Stimulated activated CD4-positive, alpha-beta T cell treated with anti-CD3 and anti-CD28 coated beads, Interleukin-2, amount 100 ng/mL, for 24 hours (primary cell): ENCODE measurements at regions not wholly inside any gene's neighbourhood (a gene's known extent, or its start where the extent isn't known, plus 50 kb on each side); places are given as distances from the start of the nearest gene placed in this dataset.
"Not testable (repeated sequence)": the region's sequence is repeated elsewhere in the genome, so short reads cannot be mapped to it uniquely, and the experiment has no call there.

ENCODE experiments used
- DNase-seq, 2 donors: peaks; one replicate each; pipeline ENCODE4 v3.0.0-alpha.2; 2020

DNA sequence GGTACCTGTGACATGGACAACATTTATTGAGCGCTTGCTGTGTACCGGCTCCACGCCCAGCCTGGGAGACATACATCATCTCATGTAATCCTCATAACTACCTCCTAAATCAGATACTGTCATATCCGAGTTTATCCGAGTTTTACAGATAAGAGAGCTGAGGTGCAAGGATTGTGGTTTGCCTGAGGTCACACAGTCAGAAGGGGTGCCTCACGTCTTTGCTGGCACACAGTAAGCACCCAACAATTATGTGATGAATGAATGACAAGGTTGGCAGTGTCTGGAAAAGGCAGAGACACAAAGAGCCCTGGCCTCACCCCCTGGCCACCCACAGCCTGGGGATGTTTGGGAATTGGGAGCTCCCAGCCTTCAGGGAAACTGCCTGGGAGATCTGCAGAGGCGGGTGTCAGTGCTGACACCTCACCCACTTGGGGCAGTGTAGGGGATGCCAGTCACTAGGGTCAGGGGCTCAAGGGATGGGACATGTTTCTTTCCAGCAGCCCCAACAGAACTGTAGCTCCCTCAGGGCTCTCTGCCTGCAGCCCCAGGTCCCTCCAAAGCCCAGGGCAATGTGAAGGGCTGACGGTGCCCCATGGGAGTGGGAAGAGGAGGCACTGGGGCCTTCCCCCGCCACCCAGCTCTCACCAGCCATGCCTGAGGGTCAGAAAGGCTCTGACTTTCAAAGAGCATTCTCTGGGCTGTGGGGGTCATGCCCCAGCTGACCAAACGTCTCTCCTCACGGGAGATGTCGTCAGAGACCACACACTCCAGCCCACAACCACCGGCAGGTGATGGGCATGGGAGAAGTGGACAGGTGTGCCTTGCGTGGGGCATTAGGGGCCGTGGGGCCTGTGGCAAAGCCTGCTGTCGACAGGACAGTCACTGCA is 157.5 kb downstream of the ZFP36L2 start:
- DNase-seq: no peak

GRCh38 chr2:43068041-43068533 is 158.3 kb downstream of the ZFP36L2 start:
- DNase-seq: no peak

- no peak for DNase-seq
These were observed 159.0 kb downstream of the ZFP36L2 start for GRCh38 chr2:43067254-43068040.

DNA sequence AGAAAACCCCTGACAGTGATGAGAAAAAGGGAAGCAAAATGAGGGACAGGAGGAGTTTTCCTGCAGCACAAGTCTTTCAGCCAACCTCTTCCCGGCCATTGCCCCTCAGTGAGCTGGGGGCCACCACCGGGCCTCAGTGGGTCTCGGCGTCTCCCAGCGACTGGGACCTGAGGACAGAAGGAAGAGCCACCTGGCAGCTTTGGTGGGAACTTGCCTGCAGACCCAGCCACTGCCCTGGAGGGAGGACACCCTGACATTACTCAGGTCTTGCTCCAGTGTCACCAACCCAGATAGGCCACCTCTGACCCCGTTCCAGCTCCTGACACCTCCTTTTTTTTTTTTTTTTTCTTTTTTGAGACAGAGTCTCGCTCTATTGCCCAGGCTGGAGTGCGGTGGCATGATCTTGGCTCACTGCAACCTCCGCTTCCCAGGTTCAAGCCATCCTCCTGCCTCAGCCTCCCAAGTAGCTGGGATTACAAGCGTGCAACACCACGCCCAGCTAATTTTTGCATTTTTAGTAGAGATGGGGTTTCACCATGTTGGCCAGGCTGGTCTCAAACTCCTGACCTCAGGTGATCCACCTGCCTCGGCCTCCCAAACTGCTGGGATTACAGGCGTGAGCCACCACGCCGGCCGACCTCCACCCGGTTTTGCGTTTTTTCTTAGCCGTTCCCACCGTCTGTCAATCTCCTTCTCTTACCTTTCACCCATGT is 159.7 kb downstream of the ZFP36L2 start:
- DNase-seq: not testable (repeated sequence)

- DNase-seq: no peak
These were observed 160.5 kb downstream of the ZFP36L2 start for GRCh38 chr2:43065871-43066270.

GRCh38 chr2:43065036-43065435 is 161.4 kb downstream of the ZFP36L2 start:
- DNase-seq: no peak

DNA sequence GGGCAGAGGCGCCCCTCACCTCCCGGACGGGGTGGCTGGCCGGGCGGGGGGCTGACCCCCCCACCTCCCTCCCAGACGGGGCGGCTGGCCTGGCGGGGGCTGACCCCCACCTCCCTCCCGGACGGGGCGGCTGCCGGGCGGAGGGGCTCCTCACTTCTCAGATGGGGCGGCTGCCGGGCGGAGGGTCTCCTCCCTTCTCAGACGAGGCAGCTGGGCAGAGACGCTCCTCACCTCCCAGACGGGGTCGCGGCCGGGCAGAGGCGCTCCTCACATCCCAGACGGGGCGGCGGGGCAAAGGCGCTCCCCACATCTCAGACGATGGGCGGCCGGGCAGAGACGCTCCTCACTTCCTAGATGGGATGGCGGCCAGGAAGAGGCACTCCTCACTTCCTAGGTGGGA is 163.3 kb downstream of the ZFP36L2 start:
- not testable (repeated sequence) for DNase-seq

DNA sequence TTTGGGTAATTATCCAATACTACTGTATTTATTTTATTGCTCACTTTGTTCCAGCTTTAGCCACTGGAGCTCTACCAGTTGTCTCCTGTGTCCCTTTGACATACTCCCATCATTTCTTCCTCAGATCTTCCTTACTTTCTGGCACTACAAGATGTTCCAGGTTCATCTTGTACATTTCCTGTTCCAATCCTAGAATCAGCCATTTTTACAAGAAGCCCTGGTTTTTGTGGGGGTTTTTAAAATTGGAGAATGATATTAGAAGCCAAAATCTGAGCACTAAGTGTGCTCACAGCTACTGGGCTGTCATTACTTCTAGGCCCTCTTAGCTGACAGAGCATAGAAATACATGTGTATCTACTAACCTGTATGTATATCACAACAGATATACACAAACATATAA is 164.3 kb downstream of the ZFP36L2 start:
- no peak for DNase-seq

DNA sequence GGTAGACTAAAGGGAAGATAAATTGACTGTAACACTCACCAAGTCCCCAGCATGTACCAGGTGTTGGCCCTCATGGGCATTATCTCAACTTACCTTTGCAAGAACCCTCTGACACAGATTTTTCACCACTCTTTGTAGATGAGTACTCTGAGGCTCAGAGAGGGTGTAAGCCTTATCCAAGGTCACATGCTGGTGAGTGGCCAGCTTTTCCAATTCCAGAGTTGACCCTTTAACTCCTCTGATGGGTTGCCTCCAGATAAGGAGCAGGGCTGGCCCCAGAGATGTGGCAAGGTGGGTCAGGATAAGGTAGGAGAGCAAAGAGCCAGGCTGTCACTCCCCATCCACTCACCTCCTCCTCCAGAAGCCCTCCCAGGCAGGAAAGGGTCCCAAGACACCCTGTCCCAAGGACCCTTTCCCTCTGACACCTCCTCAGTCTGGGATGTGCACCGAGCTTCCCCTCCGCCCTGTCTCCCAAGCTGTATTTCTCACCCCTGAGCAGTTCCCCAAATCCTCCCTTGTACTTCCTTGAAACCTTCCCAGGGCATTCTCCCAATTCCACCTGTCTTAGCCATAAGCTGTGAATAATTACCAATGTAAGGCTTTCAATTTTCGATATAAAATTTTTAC is 165.9 kb downstream of the ZFP36L2 start:
- no peak for DNase-seq

DNA sequence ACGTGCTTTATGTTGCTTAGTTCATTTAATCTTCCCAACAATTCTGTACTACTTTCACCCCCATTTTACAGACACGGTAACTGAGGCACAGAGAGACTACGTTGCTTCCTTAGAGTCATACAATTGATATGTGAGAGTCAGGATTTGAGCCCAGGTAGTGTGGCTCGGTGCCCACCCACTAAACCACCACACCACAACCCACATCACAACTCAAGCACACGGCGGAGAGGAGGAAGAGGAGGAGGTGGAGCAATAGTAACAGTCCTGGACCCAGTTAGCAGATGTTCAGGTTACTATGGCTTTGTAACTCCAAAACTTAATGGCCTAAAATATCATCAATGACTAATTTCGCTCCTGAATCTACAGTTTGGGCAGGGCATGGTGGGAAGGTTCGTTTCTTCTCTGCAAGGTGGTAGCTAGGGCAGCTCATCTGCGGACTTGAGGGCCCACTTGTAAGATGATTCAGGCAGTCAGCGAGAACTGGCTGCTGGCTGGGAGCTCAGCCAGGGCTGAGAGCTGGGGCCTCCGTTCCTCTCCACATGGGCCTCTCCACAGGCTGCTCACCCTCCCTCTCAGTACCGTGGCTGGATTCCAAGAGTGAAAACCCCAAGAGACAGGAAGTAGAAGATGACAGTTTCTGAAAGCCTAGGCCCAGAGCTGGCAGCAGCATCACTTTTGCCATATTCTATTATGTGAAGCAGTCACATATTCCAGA is 167.1 kb downstream of the ZFP36L2 start:
- DNase-seq: peak; percentile 61 to 69

- no peak for DNase-seq
These were observed 167.7 kb downstream of the ZFP36L2 start for GRCh38 chr2:43058726-43059110.

GRCh38 chr2:43057742-43058725 is 168.4 kb downstream of the ZFP36L2 start:
- DNase-seq: no peak

- DNase-seq: no peak
These were observed 169.2 kb downstream of the ZFP36L2 start for GRCh38 chr2:43057026-43057741.

GRCh38 chr2:43055985-43056384 is 170.4 kb downstream of the ZFP36L2 start:
- DNase-seq: no peak

- no peak for DNase-seq
These were observed 171.1 kb downstream of the ZFP36L2 start for GRCh38 chr2:43055086-43055912.

DNA sequence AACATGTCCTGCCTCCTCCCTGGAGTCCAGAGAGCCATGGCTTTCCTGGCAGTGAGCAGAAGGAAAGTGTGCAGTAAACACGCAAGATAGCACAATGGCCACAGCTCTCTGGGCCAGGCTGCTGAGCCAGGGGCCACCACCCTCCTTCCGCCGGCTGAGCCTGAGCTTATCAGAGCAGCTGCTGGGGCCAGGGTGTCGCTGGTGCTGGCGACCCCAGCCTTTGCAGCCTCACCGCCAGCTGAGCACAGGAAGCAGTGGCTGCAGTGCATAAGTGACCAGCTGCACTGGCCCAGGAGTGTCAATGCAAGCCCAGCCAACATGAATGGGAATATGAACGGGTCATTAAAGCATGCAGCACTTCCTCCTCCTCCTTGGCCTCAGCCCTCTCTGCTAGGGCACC is 172.0 kb downstream of the ZFP36L2 start:
- DNase-seq: no peak

- DNase-seq: no peak
These were observed 173.5 kb downstream of the ZFP36L2 start for GRCh38 chr2:43052944-43053306.

DNA sequence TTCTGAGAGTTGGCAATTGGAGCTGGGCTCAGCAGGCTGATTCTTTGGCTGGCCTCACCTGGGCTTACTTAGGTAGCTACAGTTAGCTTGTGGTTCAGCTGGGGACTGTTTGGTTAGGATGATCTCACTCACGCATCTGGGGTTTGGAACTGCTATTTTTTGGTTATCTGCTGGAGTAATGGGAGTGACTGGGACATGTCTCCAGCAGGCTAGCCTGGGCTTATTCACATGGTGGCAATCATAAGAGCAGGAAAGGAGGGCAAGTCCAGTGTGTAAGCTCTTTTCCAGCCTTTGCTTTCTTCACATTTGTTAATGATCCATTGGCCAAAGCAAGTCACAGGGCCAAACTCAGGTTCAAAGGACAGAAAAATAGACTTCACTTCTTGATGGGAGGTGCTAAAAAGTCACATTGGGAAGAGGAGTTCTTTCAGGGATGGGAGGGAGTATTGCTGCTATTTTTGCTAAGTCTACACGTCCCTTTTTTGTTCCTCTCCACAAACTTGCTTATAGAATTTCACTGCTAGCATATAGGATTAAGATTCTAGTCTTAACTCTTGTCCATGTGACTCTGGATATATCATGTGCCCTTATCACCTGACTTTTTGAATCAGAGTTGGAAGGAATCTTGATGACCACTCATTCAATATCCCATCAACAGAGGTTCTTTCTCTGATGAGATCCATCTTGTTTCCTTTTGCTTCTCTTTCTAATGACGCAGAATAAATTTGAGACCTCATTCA is 174.0 kb downstream of the ZFP36L2 start:
- no peak for DNase-seq
